ENCODE measurements at regions not wholly inside any gene's neighbourhood (a gene's known extent, or its start where the extent isn't known, plus 50 kb on each side); places are given as distances from the start of the nearest gene placed in this dataset.

GRCh38 chr5:126354858-126355731 is 68.1 kb upstream of the GRAMD2B start:
- TF ChIP-seq, protein P1, sequence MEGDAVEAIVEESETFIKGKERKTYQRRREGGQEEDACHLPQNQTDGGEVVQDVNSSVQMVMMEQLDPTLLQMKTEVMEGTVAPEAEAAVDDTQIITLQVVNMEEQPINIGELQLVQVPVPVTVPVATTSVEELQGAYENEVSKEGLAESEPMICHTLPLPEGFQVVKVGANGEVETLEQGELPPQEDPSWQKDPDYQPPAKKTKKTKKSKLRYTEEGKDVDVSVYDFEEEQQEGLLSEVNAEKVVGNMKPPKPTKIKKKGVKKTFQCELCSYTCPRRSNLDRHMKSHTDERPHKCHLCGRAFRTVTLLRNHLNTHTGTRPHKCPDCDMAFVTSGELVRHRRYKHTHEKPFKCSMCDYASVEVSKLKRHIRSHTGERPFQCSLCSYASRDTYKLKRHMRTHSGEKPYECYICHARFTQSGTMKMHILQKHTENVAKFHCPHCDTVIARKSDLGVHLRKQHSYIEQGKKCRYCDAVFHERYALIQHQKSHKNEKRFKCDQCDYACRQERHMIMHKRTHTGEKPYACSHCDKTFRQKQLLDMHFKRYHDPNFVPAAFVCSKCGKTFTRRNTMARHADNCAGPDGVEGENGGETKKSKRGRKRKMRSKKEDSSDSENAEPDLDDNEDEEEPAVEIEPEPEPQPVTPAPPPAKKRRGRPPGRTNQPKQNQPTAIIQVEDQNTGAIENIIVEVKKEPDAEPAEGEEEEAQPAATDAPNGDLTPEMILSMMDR (IDR thresholded peaks at IDR 0.05; ENCODE audit: control insufficient read depth, extremely low read depth, insufficient read depth): no peak
- DNase-seq (ENCODE audit: low read depth): no peak
- no peak overlapping the region for H3K4me3 ChIP-seq (ENCODE audit: low read depth, low read length)

- DNase-seq (ENCODE audit: low read depth): no peak
- no peak overlapping the region for H3K4me3 ChIP-seq (ENCODE audit: low read depth, low read length)
- TF ChIP-seq, protein P1 (IDR thresholded peaks at IDR 0.05; ENCODE audit: control insufficient read depth, extremely low read depth, insufficient read depth): no peak
These were observed 67.3 kb upstream of the GRAMD2B start for GRCh38 chr5:126355940-126356339.

DNA sequence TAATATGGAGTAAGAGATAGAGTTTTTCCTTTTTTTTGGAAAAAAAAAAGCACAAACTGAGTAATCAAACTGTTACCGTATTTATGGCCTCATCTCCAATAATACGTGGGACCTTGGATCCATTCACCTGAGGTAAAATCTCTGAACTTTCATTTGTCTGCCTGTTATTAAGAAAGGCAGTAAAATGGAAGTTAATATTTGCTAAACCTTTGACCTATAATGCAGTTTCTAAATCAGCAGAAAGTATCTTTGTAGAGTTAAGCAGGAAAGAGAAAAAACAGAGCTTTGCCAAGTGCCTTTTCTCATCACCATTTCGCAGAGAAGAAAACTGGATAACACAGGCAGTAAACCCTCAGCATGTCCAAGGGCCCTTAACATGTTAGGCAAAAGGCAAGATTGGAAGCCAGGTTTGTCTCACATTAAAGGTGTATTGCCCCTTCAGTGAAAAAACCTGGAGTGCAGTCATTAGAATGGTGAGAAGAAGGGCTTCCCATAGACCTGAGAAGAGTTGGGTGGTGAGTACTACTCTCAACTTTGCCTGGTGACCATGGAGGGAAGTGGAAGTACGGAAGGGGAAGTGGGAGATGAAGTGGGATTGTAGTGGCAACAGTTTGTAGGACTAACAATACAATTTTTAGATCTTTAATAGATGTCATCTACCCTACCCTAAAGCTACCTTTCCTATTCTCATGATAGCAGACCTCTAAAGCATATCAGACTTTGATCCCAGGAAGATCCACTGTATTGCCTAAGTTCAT is 65.4 kb upstream of the GRAMD2B start:
- no peak for DNase-seq (ENCODE audit: low read depth)
- TF ChIP-seq, protein P1 (IDR thresholded peaks at IDR 0.05; ENCODE audit: control insufficient read depth, extremely low read depth, insufficient read depth): no peak
- no peak overlapping the region for H3K4me3 ChIP-seq (ENCODE audit: low read depth, low read length)

DNA sequence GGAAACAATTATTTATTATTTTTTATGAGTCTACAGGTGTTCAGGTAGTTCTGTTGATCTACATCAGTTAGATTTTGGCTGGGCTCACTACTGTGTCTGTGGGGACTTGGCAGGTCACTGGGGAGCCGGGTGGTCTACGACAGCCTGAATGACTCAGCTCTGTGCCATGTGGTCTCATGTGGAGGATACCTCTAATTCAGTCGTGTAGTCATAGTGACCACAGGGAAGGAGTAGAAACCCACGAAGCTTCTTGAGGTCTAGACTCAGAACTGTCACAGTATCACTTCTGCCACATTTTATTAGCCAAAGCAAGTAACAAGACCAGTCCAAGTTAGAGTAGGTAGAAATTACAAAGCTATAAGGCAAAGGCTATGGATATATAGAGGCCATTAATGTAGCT is 64.7 kb upstream of the GRAMD2B start:
- no peak for DNase-seq (ENCODE audit: low read depth)
- TF ChIP-seq, protein P1 (IDR thresholded peaks at IDR 0.05; ENCODE audit: control insufficient read depth, extremely low read depth, insufficient read depth): no peak
- H3K4me3 ChIP-seq (ENCODE audit: low read depth, low read length): no peak overlapping the region

DNA sequence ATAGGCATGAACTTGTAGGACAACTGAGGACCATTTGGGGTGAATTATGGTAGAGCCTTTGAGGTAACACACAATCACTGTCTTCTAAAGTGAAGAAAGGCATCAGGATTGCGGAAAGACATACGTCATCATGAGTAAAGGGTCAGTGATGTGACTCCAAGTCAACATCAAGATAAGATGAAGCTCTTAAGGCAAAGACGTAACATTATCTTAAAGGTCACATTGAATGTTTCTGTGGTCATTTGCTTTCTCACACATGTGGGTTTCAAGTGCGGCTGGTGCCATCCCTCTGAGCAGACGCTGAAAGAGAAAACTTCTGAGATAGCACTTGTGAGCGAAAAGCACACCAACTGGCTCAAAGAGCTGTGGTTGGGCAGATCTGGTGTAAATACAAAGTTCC is 63.3 kb upstream of the GRAMD2B start:
- no peak overlapping the region for H3K4me3 ChIP-seq (ENCODE audit: low read depth, low read length)
- no peak for DNase-seq (ENCODE audit: low read depth)
- TF ChIP-seq, protein P1 (IDR thresholded peaks at IDR 0.05; ENCODE audit: control insufficient read depth, extremely low read depth, insufficient read depth): no peak

- TF ChIP-seq, protein P1 (IDR thresholded peaks at IDR 0.05; ENCODE audit: control insufficient read depth, extremely low read depth, insufficient read depth): no peak
- no peak for DNase-seq (ENCODE audit: low read depth)
- H3K4me3 ChIP-seq (ENCODE audit: low read depth, low read length): no peak overlapping the region
These were observed 62.7 kb upstream of the GRAMD2B start for GRCh38 chr5:126360467-126360866.

Data from LNCaP clone FGC (cell line).